ENCODE measurements at regions not wholly inside any gene's neighbourhood (a gene's known extent, or its start where the extent isn't known, plus 50 kb on each side); places are given as distances from the start of the nearest gene placed in this dataset.
"Not testable (repeated sequence)": the region's sequence is repeated elsewhere in the genome, so short reads cannot be mapped to it uniquely, and the experiment has no call there.

- ChIA-PET CTCF (no interaction called here), POLR2A (no interaction called here)
- no peak for DNase-seq (ENCODE audit: extremely low spot score)
- TF ChIP-seq TARDBP (IDR thresholded peaks at IDR 0.05) (no peak), NFRKB (IDR thresholded peaks at IDR 0.05) (no peak), ARNT (IDR thresholded peaks at IDR 0.05) (no peak), PKNOX1 (IDR thresholded peaks at IDR 0.05) (no peak), FOXM1 (IDR thresholded peaks at IDR 0.05; ENCODE audit: borderline replicate concordance) (no peak), L3MBTL2 (conservative IDR thresholded peaks at IDR 0.05) (no peak), SUZ12 (IDR thresholded peaks at IDR 0.05) (no peak), HDGF (IDR thresholded peaks at IDR 0.05; ENCODE audit: borderline replicate concordance) (no peak), SP1 (IDR thresholded peaks at IDR 0.05) (no peak), CTBP1 (IDR thresholded peaks at IDR 0.05; ENCODE audit: borderline replicate concordance) (no peak)
Measured at GRCh38 chr10:108616559-108617285, 1306.6 kb downstream of the XPNPEP1 start.

- DNase-seq (ENCODE audit: extremely low spot score) = no peak
- POLR2A ChIA-PET = no interaction called here
- CTCF ChIA-PET = no interaction called here
- TF ChIP-seq ZNF384 (IDR thresholded peaks at IDR 0.05) (no peak), CTBP1 (IDR thresholded peaks at IDR 0.05; ENCODE audit: borderline replicate concordance) (no peak), TARDBP (IDR thresholded peaks at IDR 0.05) (no peak), SUZ12 (IDR thresholded peaks at IDR 0.05) (no peak), HDGF (IDR thresholded peaks at IDR 0.05; ENCODE audit: borderline replicate concordance) (no peak), BHLHE40 (IDR thresholded peaks at IDR 0.05; ENCODE audit: borderline replicate concordance) (no peak), PKNOX1 (IDR thresholded peaks at IDR 0.05) (no peak), LEF1 (IDR thresholded peaks at IDR 0.05; ENCODE audit: borderline replicate concordance) (no peak), FOXM1 (IDR thresholded peaks at IDR 0.05; ENCODE audit: borderline replicate concordance) (no peak), SP1 (IDR thresholded peaks at IDR 0.05) (no peak), FOXA1 (IDR thresholded peaks at IDR 0.05) (no peak)
Measured at GRCh38 chr10:108615576-108616320, 1307.6 kb downstream of the XPNPEP1 start.

- no peak for DNase-seq (ENCODE audit: extremely low spot score)
- CTCF ChIA-PET = no interaction called here
- POLR2A ChIA-PET = no interaction called here
- TF ChIP-seq BHLHE40 (IDR thresholded peaks at IDR 0.05; ENCODE audit: borderline replicate concordance) (no peak), LEF1 (IDR thresholded peaks at IDR 0.05; ENCODE audit: borderline replicate concordance) (no peak), ZNF384 (IDR thresholded peaks at IDR 0.05) (no peak)
Measured at GRCh38 chr10:108612485-108612884, 1310.8 kb downstream of the XPNPEP1 start.

GRCh38 chr10:108608860-108609259, 1314.5 kb downstream of the XPNPEP1 start:
- ChIA-PET POLR2A (no interaction called here), CTCF (no interaction called here)
- DNase-seq (ENCODE audit: extremely low spot score) = no peak
- no peak for TF ChIP-seq LEF1 (IDR thresholded peaks at IDR 0.05; ENCODE audit: borderline replicate concordance)
- no peak for TF ChIP-seq ZNF384 (IDR thresholded peaks at IDR 0.05)
- no peak for TF ChIP-seq SP1 (IDR thresholded peaks at IDR 0.05)
- no peak for TF ChIP-seq SUZ12 (IDR thresholded peaks at IDR 0.05)
- no peak for TF ChIP-seq ARNT (IDR thresholded peaks at IDR 0.05)
- TF ChIP-seq FOXA1 (IDR thresholded peaks at IDR 0.05) = no peak
- TF ChIP-seq FOXM1 (IDR thresholded peaks at IDR 0.05; ENCODE audit: borderline replicate concordance) = no peak
- no peak for TF ChIP-seq L3MBTL2 (conservative IDR thresholded peaks at IDR 0.05)
- no peak for TF ChIP-seq HDGF (IDR thresholded peaks at IDR 0.05; ENCODE audit: borderline replicate concordance)
- TF ChIP-seq NFRKB (IDR thresholded peaks at IDR 0.05) = no peak
- no peak for TF ChIP-seq TARDBP (IDR thresholded peaks at IDR 0.05)
- no peak for TF ChIP-seq ELF4 (IDR thresholded peaks at IDR 0.05)
- no peak for TF ChIP-seq FOXK2 (IDR thresholded peaks at IDR 0.05)
- TF ChIP-seq PKNOX1 (IDR thresholded peaks at IDR 0.05) = no peak
- TF ChIP-seq CTBP1 (IDR thresholded peaks at IDR 0.05; ENCODE audit: borderline replicate concordance) = no peak
- TF ChIP-seq BHLHE40 (IDR thresholded peaks at IDR 0.05; ENCODE audit: borderline replicate concordance) = no peak

- CTCF ChIA-PET = no interaction called here
- no peak for DNase-seq (ENCODE audit: extremely low spot score)
- POLR2A ChIA-PET = no interaction called here
- TF ChIP-seq ELF4 (IDR thresholded peaks at IDR 0.05) (no peak), TARDBP (IDR thresholded peaks at IDR 0.05) (no peak), NFRKB (IDR thresholded peaks at IDR 0.05) (no peak), LEF1 (IDR thresholded peaks at IDR 0.05; ENCODE audit: borderline replicate concordance) (no peak), PKNOX1 (IDR thresholded peaks at IDR 0.05) (no peak), FOXA1 (IDR thresholded peaks at IDR 0.05) (no peak), FOXK2 (IDR thresholded peaks at IDR 0.05) (no peak), ARNT (IDR thresholded peaks at IDR 0.05) (no peak)
Measured at GRCh38 chr10:108601851-108602250, 1321.5 kb downstream of the XPNPEP1 start.

GRCh38 chr10:108600511-108600910, 1322.8 kb downstream of the XPNPEP1 start:
- POLR2A ChIA-PET; CTCF ChIA-PET; DNase-seq (ENCODE audit: extremely low spot score): not testable (repeated sequence)

GRCh38 chr10:108599317-108599716, 1324.0 kb downstream of the XPNPEP1 start:
- CTCF ChIA-PET; DNase-seq (ENCODE audit: extremely low spot score); POLR2A ChIA-PET: not testable (repeated sequence)

Data from HEK293T (cell line).